ENCODE measurements at regions not wholly inside any gene's neighbourhood (a gene's known extent, or its start where the extent isn't known, plus 50 kb on each side); places are given as distances from the start of the nearest gene placed in this dataset.
"Not testable (repeated sequence)": the region's sequence is repeated elsewhere in the genome, so short reads cannot be mapped to it uniquely, and the experiment has no call there.

DNA sequence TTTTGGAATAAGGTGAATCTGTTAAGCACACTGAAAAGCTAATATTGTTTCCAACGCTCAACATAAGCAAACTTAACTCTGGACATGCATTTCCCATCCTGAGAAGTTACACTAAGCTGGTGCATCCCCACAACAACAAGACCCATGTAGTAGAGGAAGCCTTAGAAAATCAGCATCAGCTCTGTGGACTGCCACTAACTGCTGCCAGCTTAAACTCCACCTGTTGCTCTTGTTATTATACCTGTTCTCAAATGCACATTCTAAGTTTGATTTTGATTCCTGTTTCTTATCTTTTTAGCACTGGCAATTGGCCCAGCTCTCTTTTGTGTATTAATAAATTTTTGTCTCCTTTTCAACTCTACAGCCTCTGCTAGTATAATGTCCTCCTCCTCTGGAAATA lies 924.8 kb downstream of the DNAH5 start:
- no peak for DNase-seq
- TF ChIP-seq GATA1 (IDR thresholded peaks at IDR 0.05; ENCODE audit: low read depth, low read length): no peak
- TF ChIP-seq POLR2A (IDR thresholded peaks at IDR 0.05; ENCODE audit: low read length): no peak

DNA sequence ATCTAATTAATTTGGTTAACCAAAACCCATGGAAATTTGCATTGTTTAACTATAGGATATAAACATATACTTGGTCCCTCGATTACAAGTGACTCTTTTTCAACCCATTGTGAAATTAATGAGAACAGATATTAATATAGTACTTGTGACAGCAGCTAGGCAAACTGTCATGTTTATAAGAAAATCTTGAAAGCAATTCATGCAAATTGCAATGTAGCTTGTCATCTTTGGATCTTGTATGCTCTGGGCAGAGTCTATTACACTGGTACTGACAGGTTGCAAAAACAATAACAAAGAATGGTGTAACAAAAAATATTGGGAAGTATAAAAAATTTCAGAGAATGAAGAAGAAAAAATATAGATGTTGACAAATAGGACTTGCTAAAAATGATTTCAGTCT lies 941.0 kb downstream of the DNAH5 start:
- TF ChIP-seq GATA1 (IDR thresholded peaks at IDR 0.05; ENCODE audit: low read depth, low read length) (no peak), POLR2A (IDR thresholded peaks at IDR 0.05; ENCODE audit: low read length) (no peak)
- DNase-seq: no peak

DNA sequence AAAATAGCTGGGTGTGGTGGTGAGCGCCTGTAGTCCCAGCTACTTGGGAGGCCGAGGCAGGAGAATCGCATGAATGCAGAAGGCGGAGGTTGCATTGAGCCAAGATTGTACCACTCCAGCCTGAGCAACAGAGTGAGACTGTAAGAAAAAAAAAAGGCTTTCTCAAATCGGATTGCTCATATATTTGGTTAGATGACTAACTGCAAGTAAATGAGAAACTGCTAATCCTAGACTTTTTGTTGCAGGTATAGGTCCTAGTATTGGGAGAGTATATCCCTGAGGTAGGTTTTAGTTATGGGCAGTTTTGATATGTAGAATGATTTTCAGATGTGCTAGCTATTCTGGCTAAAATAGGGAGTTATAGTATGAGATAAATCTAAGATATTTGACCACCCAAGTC lies 944.8 kb downstream of the DNAH5 start:
- no peak for DNase-seq
- TF ChIP-seq POLR2A (IDR thresholded peaks at IDR 0.05; ENCODE audit: low read length) (no peak), GATA1 (IDR thresholded peaks at IDR 0.05; ENCODE audit: low read depth, low read length) (no peak)

DNA sequence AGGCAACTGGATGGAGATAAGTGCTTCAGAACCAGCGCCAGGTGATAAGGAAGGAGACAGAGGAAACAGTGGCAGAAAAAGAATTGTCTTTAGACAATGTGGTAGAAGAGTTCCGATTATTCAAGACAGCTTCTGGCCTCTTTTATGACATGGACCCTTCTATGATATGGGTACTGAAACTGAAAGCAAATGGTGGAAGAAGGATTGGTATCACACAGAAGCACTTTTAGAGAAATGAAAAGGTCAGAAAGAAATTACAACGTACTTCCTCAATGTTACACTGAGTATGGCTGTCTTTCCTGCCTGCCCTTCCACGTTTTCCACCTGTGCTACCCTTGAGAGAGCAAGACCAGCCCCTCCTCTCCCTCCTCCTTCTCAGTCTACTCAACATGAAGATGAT lies 959.3 kb downstream of the DNAH5 start:
- TF ChIP-seq POLR2A (IDR thresholded peaks at IDR 0.05; ENCODE audit: low read length): no peak
- TF ChIP-seq GATA1 (IDR thresholded peaks at IDR 0.05; ENCODE audit: low read depth, low read length): no peak
- no peak for DNase-seq

DNA sequence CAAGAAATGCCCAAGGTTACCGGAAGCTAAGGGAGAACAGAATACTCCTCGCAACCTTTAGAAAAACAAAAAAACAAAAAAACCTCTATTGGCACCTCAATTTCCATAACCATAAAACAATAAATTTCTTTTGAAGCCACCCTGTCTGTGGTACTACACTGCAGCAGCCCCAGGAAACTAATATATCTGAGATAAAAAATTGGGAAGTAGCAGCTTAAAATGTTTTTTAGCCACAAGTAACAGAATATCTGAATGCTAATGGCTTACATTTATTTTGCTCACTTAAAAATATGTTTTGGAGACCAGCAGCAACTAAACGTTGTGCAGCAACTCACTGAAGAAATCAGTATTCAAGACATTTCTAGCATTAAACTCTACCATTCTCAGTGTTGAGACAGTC lies 969.6 kb downstream of the DNAH5 start:
- DNase-seq: no peak
- TF ChIP-seq POLR2A (IDR thresholded peaks at IDR 0.05; ENCODE audit: low read length): no peak
- no peak for TF ChIP-seq GATA1 (IDR thresholded peaks at IDR 0.05; ENCODE audit: low read depth, low read length)

DNA sequence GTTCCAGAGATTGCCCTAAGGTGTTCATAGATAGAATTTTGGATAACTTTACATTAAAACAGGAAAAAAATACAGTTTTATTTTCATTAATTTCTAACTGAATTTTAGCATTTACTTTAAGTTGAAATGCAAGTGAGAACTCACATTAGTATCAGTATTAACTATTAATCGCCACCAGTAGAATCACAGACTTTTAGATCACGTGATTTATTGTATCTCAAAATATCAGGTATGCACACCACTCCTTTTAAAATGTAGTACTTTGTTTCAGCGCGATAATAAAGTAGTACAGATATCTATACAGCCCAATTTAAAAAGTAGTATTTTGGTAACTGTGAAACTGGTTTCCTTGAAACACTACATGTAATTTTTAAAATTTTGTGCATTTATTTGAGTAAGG lies 978.7 kb downstream of the DNAH5 start:
- no peak for DNase-seq

DNA sequence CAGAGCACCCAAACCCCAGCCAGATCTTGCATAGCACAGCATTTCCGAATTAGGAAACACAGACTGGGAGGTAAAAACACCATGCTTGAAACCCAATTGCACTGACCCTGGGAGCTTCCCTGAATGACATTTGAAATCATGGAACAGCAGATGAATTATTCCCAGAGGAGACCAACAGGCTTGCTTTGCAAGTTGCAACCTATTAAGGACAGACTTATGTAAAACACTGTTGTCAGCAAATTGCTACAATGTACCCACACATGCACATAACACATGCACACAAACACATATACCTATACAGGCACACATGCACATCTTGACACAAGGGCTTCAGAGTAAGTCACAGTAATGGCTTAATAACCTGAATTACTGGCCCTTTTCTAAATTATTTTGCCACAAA lies 984.8 kb downstream of the DNAH5 start:
- DNase-seq: no peak
- no peak for TF ChIP-seq POLR2A (IDR thresholded peaks at IDR 0.05; ENCODE audit: low read length)
- TF ChIP-seq GATA1 (IDR thresholded peaks at IDR 0.05; ENCODE audit: low read depth, low read length): no peak

More for the DNA sequence above, 978.7 kb downstream of the DNAH5 start:
- no peak for TF ChIP-seq GATA1 (IDR thresholded peaks at IDR 0.05; ENCODE audit: low read depth, low read length)
- TF ChIP-seq POLR2A (IDR thresholded peaks at IDR 0.05; ENCODE audit: low read length): no peak

DNA sequence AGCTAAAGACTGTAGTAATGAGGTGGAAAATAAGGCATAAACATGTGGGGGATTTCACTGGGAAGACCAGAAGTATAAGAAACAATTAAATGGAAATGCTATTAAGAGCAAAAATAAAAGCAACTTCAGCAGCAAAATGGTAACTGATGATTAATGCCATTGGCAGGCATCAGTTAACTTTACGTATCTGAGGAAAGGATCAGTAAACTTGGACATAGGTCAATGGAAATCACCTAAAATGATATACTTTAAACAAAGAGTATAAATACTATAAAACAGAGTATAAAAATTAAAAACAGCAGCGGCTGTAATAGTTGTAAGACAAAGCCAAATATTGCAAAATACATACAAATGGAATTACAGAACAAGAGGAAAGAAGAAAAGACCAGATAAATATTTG lies 992.1 kb downstream of the DNAH5 start:
- no peak for DNase-seq
- TF ChIP-seq POLR2A (IDR thresholded peaks at IDR 0.05; ENCODE audit: low read length) (no peak), GATA1 (IDR thresholded peaks at IDR 0.05; ENCODE audit: low read depth, low read length) (no peak)

DNA sequence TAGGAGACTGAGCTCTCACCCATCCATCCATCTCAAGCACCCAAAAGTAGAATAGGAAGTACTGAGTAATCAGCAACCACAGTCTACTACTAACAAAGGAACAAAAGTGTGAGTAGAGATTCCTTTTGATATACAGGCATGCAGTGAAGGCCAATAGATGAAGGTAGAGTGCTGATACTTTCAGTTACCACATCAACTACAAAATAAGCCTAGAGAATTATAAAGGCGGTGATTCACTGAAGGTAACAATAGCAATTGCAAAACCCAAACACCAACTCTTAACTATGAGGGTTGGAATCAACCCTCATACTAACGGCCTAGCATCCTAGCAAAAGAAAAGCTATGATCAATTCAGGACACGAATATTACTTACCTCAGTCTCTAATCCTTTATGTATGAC lies 992.6 kb downstream of the DNAH5 start:
- DNase-seq: no peak
- no peak for TF ChIP-seq POLR2A (IDR thresholded peaks at IDR 0.05; ENCODE audit: low read length)
- TF ChIP-seq GATA1 (IDR thresholded peaks at IDR 0.05; ENCODE audit: low read depth, low read length): no peak

DNA sequence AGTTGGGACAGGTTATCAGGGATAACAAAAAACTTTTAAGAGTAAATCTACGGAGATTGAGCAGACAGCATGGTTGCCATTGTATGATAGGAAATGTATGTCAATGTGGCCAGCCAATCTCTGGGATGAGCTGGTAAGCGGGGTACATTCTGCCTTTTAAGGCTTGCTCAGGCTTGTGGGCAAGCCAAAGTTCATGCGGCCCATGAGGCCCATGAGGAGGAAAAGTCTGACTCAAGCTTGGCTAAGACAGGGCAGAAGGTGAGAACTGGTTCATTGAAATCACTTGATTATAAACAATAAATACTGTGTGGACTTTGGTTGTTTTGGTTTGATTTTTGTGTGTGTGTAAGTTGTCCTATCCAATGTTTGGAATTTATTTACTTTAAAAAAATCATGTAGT lies 997.1 kb downstream of the DNAH5 start:
- no peak for DNase-seq
- no peak for TF ChIP-seq POLR2A (IDR thresholded peaks at IDR 0.05; ENCODE audit: low read length)
- no peak for TF ChIP-seq GATA1 (IDR thresholded peaks at IDR 0.05; ENCODE audit: low read depth, low read length)

DNA sequence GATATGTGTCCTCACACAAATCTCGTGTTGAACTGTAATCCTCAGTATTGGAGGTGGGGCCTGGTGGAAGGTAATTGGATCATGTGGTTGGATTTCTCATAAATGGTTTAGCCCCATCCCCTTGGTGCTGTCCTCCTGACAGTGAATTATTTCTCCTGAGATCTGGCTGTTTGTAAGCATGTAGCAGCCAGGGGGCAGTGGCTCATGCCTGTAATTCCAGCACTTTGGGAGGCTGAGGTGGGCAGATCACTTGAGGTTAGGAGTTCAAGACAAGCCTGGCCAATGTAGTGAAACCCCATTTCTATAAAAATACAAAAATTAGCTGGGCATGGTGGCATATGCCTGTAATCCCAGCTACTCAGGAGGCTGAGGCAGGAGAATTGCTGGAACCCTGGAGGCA lies 999.0 kb downstream of the DNAH5 start:
- DNase-seq: not testable (repeated sequence)

DNA sequence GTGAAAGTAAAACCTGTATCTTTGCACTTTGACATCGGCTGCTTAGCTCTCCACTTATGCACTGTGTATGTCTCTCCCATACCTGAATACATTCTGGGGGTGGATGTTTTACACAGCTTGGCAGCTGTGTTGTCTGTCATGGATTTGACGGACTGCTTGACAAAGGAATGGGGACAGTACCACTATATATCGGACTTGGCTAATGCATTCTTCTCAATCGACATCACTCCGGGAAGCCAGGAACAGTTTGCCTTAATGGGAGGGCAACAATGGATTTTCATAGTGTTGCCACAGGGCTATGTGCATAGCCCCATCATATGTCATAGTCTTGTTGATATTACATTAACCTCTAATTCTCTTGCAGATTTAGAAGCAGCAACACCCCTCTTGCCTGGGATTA lies 1008.3 kb downstream of the DNAH5 start:
- no peak for DNase-seq
- no peak for TF ChIP-seq GATA1 (IDR thresholded peaks at IDR 0.05; ENCODE audit: low read depth, low read length)
- no peak for TF ChIP-seq POLR2A (IDR thresholded peaks at IDR 0.05; ENCODE audit: low read length)

DNA sequence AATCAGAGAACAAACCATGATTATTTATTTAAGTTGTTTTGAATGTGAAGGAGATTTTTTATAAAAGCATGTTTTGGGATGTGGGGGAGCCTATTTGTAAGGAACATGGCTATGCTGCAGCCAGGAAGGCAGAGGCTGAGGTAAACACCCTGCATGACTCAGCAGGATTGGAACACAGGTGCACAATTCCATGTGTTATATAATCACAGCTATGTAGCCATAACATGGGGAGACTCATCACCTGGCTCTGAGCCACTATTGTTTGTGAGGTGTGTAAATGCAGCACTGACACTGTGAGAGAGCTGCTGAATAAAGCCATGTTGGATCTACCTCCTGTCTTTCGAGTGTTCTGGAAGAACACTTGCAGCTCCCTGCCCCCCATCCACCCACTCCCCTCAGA lies 1009.8 kb downstream of the DNAH5 start:
- TF ChIP-seq GATA1 (IDR thresholded peaks at IDR 0.05; ENCODE audit: low read depth, low read length): no peak
- TF ChIP-seq POLR2A (IDR thresholded peaks at IDR 0.05; ENCODE audit: low read length): no peak
- no peak for DNase-seq

DNA sequence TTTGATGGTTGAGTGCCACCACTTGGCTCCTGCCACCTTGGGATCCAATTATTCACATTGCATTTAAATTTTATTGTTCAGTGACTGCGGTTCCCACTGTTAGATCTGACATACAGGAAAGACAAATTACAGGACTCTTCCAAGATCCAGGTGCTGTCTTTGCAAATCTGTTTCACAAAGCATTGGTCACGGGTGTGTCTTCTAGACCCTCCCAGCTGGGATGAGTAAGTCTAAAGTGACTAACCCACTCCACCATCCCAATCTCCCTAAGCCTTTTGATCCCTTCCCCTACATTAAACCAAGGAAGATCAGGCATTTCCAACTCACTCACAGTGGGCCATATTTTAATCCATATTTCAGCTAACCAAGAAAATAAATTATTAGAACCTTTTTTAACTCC lies 1016.3 kb upstream of the CTNND2 start:
- TF ChIP-seq POLR2A (IDR thresholded peaks at IDR 0.05; ENCODE audit: low read length) (no peak), GATA1 (IDR thresholded peaks at IDR 0.05; ENCODE audit: low read depth, low read length) (no peak)
- DNase-seq: no peak

DNA sequence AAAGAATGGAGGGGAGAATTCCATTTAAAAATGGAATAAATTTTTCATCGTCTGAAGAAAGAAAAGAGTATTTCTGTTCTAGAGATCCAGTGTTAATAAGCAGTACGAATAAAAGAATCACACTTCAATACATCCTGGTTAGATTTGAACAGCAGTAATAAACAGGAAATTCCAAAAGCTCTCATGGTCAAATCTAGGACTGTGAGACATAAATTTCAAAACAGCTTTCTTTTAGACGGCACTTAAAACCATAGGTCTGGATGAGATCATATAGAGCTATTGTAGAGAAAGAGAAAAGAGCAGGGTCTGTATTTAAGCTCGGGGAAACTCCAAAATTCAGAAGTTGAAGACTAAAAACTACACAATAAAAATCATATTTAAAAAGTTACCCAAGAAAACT lies 1006.9 kb upstream of the CTNND2 start:
- no peak for DNase-seq
- TF ChIP-seq POLR2A (IDR thresholded peaks at IDR 0.05; ENCODE audit: low read length) (no peak), GATA1 (IDR thresholded peaks at IDR 0.05; ENCODE audit: low read depth, low read length) (no peak)

DNA sequence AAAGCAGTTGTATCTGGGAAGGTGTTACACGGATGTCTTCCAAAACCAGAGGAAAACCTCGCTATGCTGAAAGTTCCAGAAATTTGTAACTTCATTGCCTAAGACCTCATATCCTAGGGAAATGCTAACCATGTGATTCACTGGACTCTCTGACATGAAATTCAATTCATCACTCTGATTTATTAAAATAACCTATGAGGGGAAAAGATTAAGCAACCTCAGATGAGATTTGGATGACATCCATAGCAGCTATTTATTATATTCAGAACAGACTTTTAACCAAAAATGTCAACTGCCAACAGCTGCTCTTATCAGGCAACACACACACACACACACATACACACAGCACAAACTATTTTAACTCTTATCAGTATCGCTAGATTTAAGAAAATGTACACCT lies 1006.4 kb upstream of the CTNND2 start:
- TF ChIP-seq POLR2A (IDR thresholded peaks at IDR 0.05; ENCODE audit: low read length) (no peak), GATA1 (IDR thresholded peaks at IDR 0.05; ENCODE audit: low read depth, low read length) (no peak)
- no peak for DNase-seq
